Mesenchymal stem cell (in vitro differentiated cells and primary cell): ENCODE measurements at regions not wholly inside any gene's neighbourhood (a gene's known extent, or its start where the extent isn't known, plus 50 kb on each side); places are given as distances from the start of the nearest gene placed in this dataset.

ENCODE experiments used
- DNase-seq: peaks from one replicate; pipeline ENCODE4 v3.0.0-alpha.2; 2013
- H2AFZ ChIP-seq: one replicate; pipeline ENCODE4 v1.6.1; 2013; ENCODE audit warnings: low read depth, mild to moderate bottlenecking, control low read depth, inconsistent platforms, low read length, moderate library complexity
- H2AK5ac ChIP-seq: 2 replicates; pipeline ENCODE4 v1.6.1; 2013; ENCODE audit warnings: low read length, moderate library complexity, mild to moderate bottlenecking, inconsistent platforms; ENCODE audit not compliant: severe bottlenecking
- H2BK120ac ChIP-seq: one replicate; pipeline ENCODE4 v1.6.1; 2013; ENCODE audit warnings: low read depth, mild to moderate bottlenecking, inconsistent platforms, low read length, moderate library complexity
- H2BK12ac ChIP-seq, 2 experiments: one replicate each; pipeline ENCODE4 v1.6.1; 2013; ENCODE audit warnings: inconsistent platforms in 2 of 2, low read length in 2 of 2, mild to moderate bottlenecking in 2 of 2, moderate library complexity in 2 of 2, control low read depth in 1 of 2
- H2BK15ac ChIP-seq: one replicate; pipeline ENCODE4 v1.6.1; 2013; ENCODE audit warnings: mild to moderate bottlenecking, low read depth, inconsistent platforms; ENCODE audit not compliant: poor library complexity, severe bottlenecking
- H2BK5ac ChIP-seq: 2 replicates; pipeline ENCODE4 v1.6.1; 2013; ENCODE audit warnings: low read depth, mild to moderate bottlenecking, low read length, control low read depth, inconsistent platforms; ENCODE audit not compliant: poor library complexity, severe bottlenecking
- H3K14ac ChIP-seq, 2 experiments: one replicate each; pipeline ENCODE4 v1.6.1; 2013; ENCODE audit warnings: inconsistent platforms in 2 of 2, low read length in 2 of 2, control low read depth in 1 of 2, mild to moderate bottlenecking in 1 of 2, moderate library complexity in 1 of 2
- H3K18ac ChIP-seq, 2 experiments: one replicate each; pipeline ENCODE4 v1.6.1; 2013; ENCODE audit warnings: inconsistent platforms in 2 of 2, low read length in 2 of 2, control low read depth in 1 of 2, low read depth in 1 of 2, mild to moderate bottlenecking in 1 of 2
- H3K23ac ChIP-seq, 2 experiments: one replicate each; pipeline ENCODE4 v1.6.1; 2013; ENCODE audit warnings: inconsistent platforms in 2 of 2, low read length in 2 of 2, mild to moderate bottlenecking in 2 of 2, moderate library complexity in 2 of 2, control low read depth in 1 of 2
- H3K27ac ChIP-seq: 2 replicates; pipeline ENCODE4 v1.5.1; 2013; ENCODE audit warnings: mild to moderate bottlenecking, moderate library complexity, low read length, control low read depth, inconsistent platforms; ENCODE audit not compliant: poor library complexity, severe bottlenecking
- H3K27me3 ChIP-seq, 2 experiments: 2 replicates each; pipeline versions ENCODE4 v1.6.1 to v1.7.0; 2013; ENCODE audit warnings: low read length in 2 of 2, mild to moderate bottlenecking in 2 of 2, moderate library complexity in 2 of 2, control low read depth in 1 of 2, inconsistent platforms in 1 of 2; ENCODE audit not compliant: control insufficient read depth in 1 of 2, insufficient read depth in 1 of 2
- H3K36me3 ChIP-seq, 2 experiments: 2 replicates each; pipeline versions ENCODE4 v1.6.1 to v1.7.0; 2013; ENCODE audit warnings: low read length in 2 of 2, control low read depth in 1 of 2, inconsistent platforms in 1 of 2, low read depth in 1 of 2, mild to moderate bottlenecking in 1 of 2; ENCODE audit not compliant: insufficient read depth in 2 of 2, control insufficient read depth in 1 of 2
- H3K4ac ChIP-seq, 2 experiments: one replicate each; pipeline ENCODE4 v1.6.1; 2013; ENCODE audit warnings: inconsistent platforms in 2 of 2, low read length in 2 of 2, mild to moderate bottlenecking in 2 of 2, moderate library complexity in 2 of 2, control low read depth in 1 of 2, low read depth in 1 of 2
- H3K4me1 ChIP-seq: 2 replicates; pipeline ENCODE4 v1.6.1; 2013; ENCODE audit warnings: low read depth, low read length, control low read depth; ENCODE audit not compliant: control insufficient read depth, insufficient read depth
- H3K4me2 ChIP-seq: 2 replicates; pipeline ENCODE4 v1.6.1; 2013; ENCODE audit warnings: low read length, mild to moderate bottlenecking, inconsistent platforms; ENCODE audit not compliant: poor library complexity, severe bottlenecking
- H3K4me3 ChIP-seq, 2 experiments: 2 replicates each; pipeline versions ENCODE4 v1.5.1 to v1.7.0; 2013; ENCODE audit warnings: low read length in 2 of 2, mild to moderate bottlenecking in 2 of 2, control low read depth in 1 of 2, low read depth in 1 of 2; ENCODE audit not compliant: insufficient read depth in 1 of 2
- H3K79me1 ChIP-seq: replicated peaks from 2 replicates; pipeline ENCODE4 v1.6.1; 2013; ENCODE audit warnings: mild to moderate bottlenecking, control low read depth, low read length, inconsistent platforms; ENCODE audit not compliant: poor library complexity, severe bottlenecking
- H3K9ac ChIP-seq: 2 replicates; pipeline ENCODE4 v1.7.0; 2013; ENCODE audit warnings: mild to moderate bottlenecking, low read length, moderate library complexity
- H3K9me3 ChIP-seq: 2 replicates; pipeline ENCODE4 v1.7.0; 2013; ENCODE audit warnings: mild to moderate bottlenecking, low read length; ENCODE audit not compliant: control insufficient read depth
- H4K8ac ChIP-seq: one replicate; pipeline ENCODE4 v1.6.1; 2013; ENCODE audit warnings: inconsistent platforms, mild to moderate bottlenecking, low read length, moderate library complexity
- H4K91ac ChIP-seq: one replicate; pipeline ENCODE4 v1.6.1; 2013; ENCODE audit warnings: mild to moderate bottlenecking, low read length, inconsistent platforms
- WGBS: methylation state at CpG from one replicate; pipeline ENCODE4 v1.1.7; 2013; ENCODE audit warnings: mixed read lengths; 5-methylcytosine and 5-hydroxymethylcytosine counted together

- no peak overlapping the region for H2AK5ac ChIP-seq
- no peak overlapping the region for H3K23ac ChIP-seq
- H3K18ac ChIP-seq, result no peak overlapping the region
- DNase-seq, result no peak
- no peak overlapping the region for H2BK5ac ChIP-seq
- no peak overlapping the region for H4K8ac ChIP-seq
- no peaks in the 10 kb centered on the region for H3K27me3 ChIP-seq
- H2BK120ac ChIP-seq, result no peak overlapping the region
- H3K4me1 ChIP-seq, result no peaks in the 10 kb centered on the region
- H4K91ac ChIP-seq, result no peak overlapping the region
- no peak overlapping the region for H3K4ac ChIP-seq
- no peak overlapping the region for H2BK15ac ChIP-seq
- H3K4me2 ChIP-seq, result no peak overlapping the region
- no peak overlapping the region for H3K9ac ChIP-seq
- no peaks in the 10 kb centered on the region for H3K36me3 ChIP-seq
- H2BK12ac ChIP-seq, result no peak overlapping the region
- no peak overlapping the region for H2AFZ ChIP-seq
- H3K9me3 ChIP-seq, result no peaks in the 10 kb centered on the region
- H3K79me1 ChIP-seq, result no peaks in the 10 kb centered on the region
- no peak overlapping the region for H3K14ac ChIP-seq
- no peak overlapping the region for H3K27ac ChIP-seq
- no peak overlapping the region for H3K4me3 ChIP-seq
Measured at GRCh38 chr13:104532132-104532531, 1465.9 kb upstream of the SLC10A2 start.

GRCh38 chr13:104530741-104531140 lies 1464.5 kb upstream of the SLC10A2 start:
- Histone ChIP-seq H2AFZ (no peak overlapping the region), H3K9ac (no peak overlapping the region), H3K14ac (no peak overlapping the region), H4K91ac (no peak overlapping the region), H3K4me3 (no peak overlapping the region), H2BK5ac (no peak overlapping the region), H3K4ac (no peak overlapping the region), H3K23ac (no peak overlapping the region), H3K4me1 (no peaks in the 10 kb centered on the region), H2AK5ac (no peak overlapping the region), H3K4me2 (no peak overlapping the region), H2BK12ac (no peak overlapping the region), H3K27me3 (no peaks in the 10 kb centered on the region), H3K36me3 (no peaks in the 10 kb centered on the region), H2BK120ac (no peak overlapping the region), H2BK15ac (no peak overlapping the region), H3K9me3 (no peaks in the 10 kb centered on the region), H3K27ac (no peak overlapping the region), H3K79me1 (no peaks in the 10 kb centered on the region), H4K8ac (no peak overlapping the region), H3K18ac (no peak overlapping the region)
- no peak for DNase-seq

GRCh38 chr13:104526561-104526960 lies 1460.3 kb upstream of the SLC10A2 start:
- Histone ChIP-seq H2AK5ac (no peak overlapping the region), H3K4me2 (no peak overlapping the region), H3K27ac (no peak overlapping the region), H2AFZ (no peak overlapping the region), H3K9me3 (peaks cover 5% of the 10 kb centered on the region), H3K4me3 (no peak overlapping the region), H3K9ac (no peak overlapping the region), H3K36me3 (no peaks in the 10 kb centered on the region), H3K27me3 (no peaks in the 10 kb centered on the region), H2BK120ac (no peak overlapping the region), H2BK15ac (no peak overlapping the region), H3K23ac (no peak overlapping the region), H4K8ac (no peak overlapping the region), H2BK5ac (no peak overlapping the region), H3K14ac (no peak overlapping the region), H3K4ac (no peak overlapping the region), H3K18ac (no peak overlapping the region), H2BK12ac (no peak overlapping the region), H3K79me1 (no peaks in the 10 kb centered on the region), H4K91ac (no peak overlapping the region), H3K4me1 (no peaks in the 10 kb centered on the region)
- DNase-seq, result no peak

GRCh38 chr13:104525467-104525866 lies 1459.2 kb upstream of the SLC10A2 start:
- H4K8ac ChIP-seq, result no peak overlapping the region
- WGBS, result 89% methylated on average over 5 of the region's 5 CpGs
- H3K4me3 ChIP-seq, result no peak overlapping the region
- no peak overlapping the region for H3K14ac ChIP-seq
- no peak overlapping the region for H2AK5ac ChIP-seq
- no peak for DNase-seq
- H3K4me2 ChIP-seq, result no peak overlapping the region
- no peaks in the 10 kb centered on the region for H3K79me1 ChIP-seq
- no peaks in the 10 kb centered on the region for H3K4me1 ChIP-seq
- no peak overlapping the region for H2BK120ac ChIP-seq
- no peaks in the 10 kb centered on the region for H3K36me3 ChIP-seq
- H3K27me3 ChIP-seq, result no peaks in the 10 kb centered on the region
- no peak overlapping the region for H2AFZ ChIP-seq
- H4K91ac ChIP-seq, result no peak overlapping the region
- no peak overlapping the region for H3K27ac ChIP-seq
- H3K9ac ChIP-seq, result no peak overlapping the region
- no peak overlapping the region for H2BK5ac ChIP-seq
- no peak overlapping the region for H2BK12ac ChIP-seq
- no peak overlapping the region for H2BK15ac ChIP-seq
- H3K18ac ChIP-seq, result no peak overlapping the region
- H3K9me3 ChIP-seq, result peaks cover 5% of the 10 kb centered on the region
- no peak overlapping the region for H3K23ac ChIP-seq
- no peak overlapping the region for H3K4ac ChIP-seq
